Keratinocyte (primary cell): ENCODE measurements at regions not wholly inside any gene's neighbourhood (a gene's known extent, or its start where the extent isn't known, plus 50 kb on each side); places are given as distances from the start of the nearest gene placed in this dataset.

ENCODE experiments used
- DNase-seq: peaks from one replicate; pipeline ENCODE4 v3.0.0-alpha.2; 2011; ENCODE audit warnings: low read depth, missing footprints, low spot score
- FAIRE-seq: peaks from 2 replicates; lab custom pipeline; 2011; peaks lifted over from hg19 to GRCh38; lab: Jason Lieb, UNC
- H2AFZ ChIP-seq: 2 replicates; pipeline ENCODE4 v1.6.0; 2012; ENCODE audit warnings: low read length, control low read depth, inconsistent platforms; ENCODE audit not compliant: control insufficient read depth
- H3K27ac ChIP-seq: 2 replicates; pipeline ENCODE4 v1.5.1; 2011; ENCODE audit warnings: low read length; ENCODE audit not compliant: control insufficient read depth, insufficient read depth
- H3K27me3 ChIP-seq: 3 replicates; pipeline ENCODE4 v1.6.0; 2011; ENCODE audit warnings: low read length; ENCODE audit not compliant: control insufficient read depth, insufficient read depth; ENCODE audit errors: extremely low read depth
- H3K36me3 ChIP-seq, 2 experiments: 2 replicates in 1 of 2; 3 replicates in 1 of 2; pipeline ENCODE4 v1.5.1; 2011; ENCODE audit warnings: low read length in 2 of 2, mild to moderate bottlenecking in 1 of 2; ENCODE audit not compliant: control insufficient read depth in 2 of 2, insufficient read depth in 2 of 2; ENCODE audit errors: extremely low read depth in 1 of 2
- H3K4me1 ChIP-seq: 3 replicates; pipeline ENCODE4 v1.5.1; 2011; ENCODE audit warnings: low read length; ENCODE audit not compliant: control insufficient read depth, insufficient read depth; ENCODE audit errors: extremely low read depth
- H3K4me2 ChIP-seq: 3 replicates; pipeline ENCODE4 v1.6.0; 2011; ENCODE audit warnings: low read depth, low read length; ENCODE audit not compliant: control insufficient read depth, insufficient read depth; ENCODE audit errors: extremely low read depth
- H3K4me3 ChIP-seq, 3 experiments: fragments of 200-600 bp in 1 of 3; sonication (generic) in 1 of 3; 2 replicates in 2 of 3; 3 replicates in 1 of 3; pipeline ENCODE4 v1.5.1; 2011 to 2016; ENCODE audit warnings: low read length in 3 of 3, mild to moderate bottlenecking in 3 of 3, control low read depth in 2 of 3, inconsistent platforms in 1 of 3, low read depth in 1 of 3, mixed read lengths in 1 of 3, mixed run types in 1 of 3, moderate library complexity in 1 of 3; ENCODE audit not compliant: control insufficient read depth in 2 of 3, insufficient read depth in 2 of 3; ENCODE audit errors: extremely low read depth in 1 of 3
- H3K79me2 ChIP-seq: 2 replicates; pipeline ENCODE4 v1.6.0; 2012; ENCODE audit warnings: low read length; ENCODE audit not compliant: control insufficient read depth, insufficient read depth
- H3K9ac ChIP-seq: 3 replicates; pipeline ENCODE4 v1.6.0; 2011; ENCODE audit warnings: low read length; ENCODE audit not compliant: control insufficient read depth, insufficient read depth; ENCODE audit errors: extremely low read depth
- H3K9me1 ChIP-seq: 3 replicates; pipeline ENCODE4 v1.6.0; 2011; ENCODE audit warnings: low read length; ENCODE audit not compliant: control insufficient read depth, insufficient read depth; ENCODE audit errors: extremely low read depth
- H3K9me3 ChIP-seq: 2 replicates; pipeline ENCODE4 v1.5.1; 2012; ENCODE audit warnings: low read depth, low read length; ENCODE audit not compliant: control insufficient read depth
- H4K20me1 ChIP-seq: 3 replicates; pipeline ENCODE4 v1.6.0; 2011; ENCODE audit warnings: low read length; ENCODE audit not compliant: control insufficient read depth, insufficient read depth; ENCODE audit errors: extremely low read depth
- CTCF ChIP-seq, 3 experiments: IDR thresholded peaks in 1 of 3; conservative IDR thresholded peaks in 1 of 3; optimal IDR thresholded peaks in 1 of 3; 2 replicates in 2 of 3; 3 replicates in 1 of 3; pipeline versions ENCODE3 to v1.5.1; 2011; ENCODE audit warnings: low read length in 3 of 3, mild to moderate bottlenecking in 3 of 3, moderate library complexity in 2 of 3, control low read depth in 1 of 3, inconsistent platforms in 1 of 3; ENCODE audit not compliant: insufficient read depth in 2 of 3; ENCODE audit errors: extremely low read depth in 1 of 3
- EZH2 ChIP-seq: IDR thresholded peaks from one replicate; pipeline ENCODE4 v1.6.1; 2012; ENCODE audit warnings: inconsistent platforms, mild to moderate bottlenecking, low read length, moderate library complexity
- dilution Hi-C: fragments of 300-500 bp; cut with MboI; formaldehyde crosslinking; loops from one replicate; pipeline ENCODE4 v1.7.0; 2020; ENCODE audit warnings: low sequenced_read_pairs; ENCODE audit not compliant: extremely low pct_ligation_motif_present

GRCh38 chr15:77719450-77719849 is 86.7 kb upstream of the LINGO1 start:
- Histone ChIP-seq H3K4me1 (no peaks in the 10 kb centered on the region), H3K4me3 (no peak overlapping the region), H3K9me1 (no peaks in the 10 kb centered on the region), H3K9me3 (no peaks in the 10 kb centered on the region), H3K27me3 (peaks cover 25% of the 10 kb centered on the region), H3K79me2 (no peaks in the 10 kb centered on the region), H2AFZ (no peak overlapping the region), H3K4me2 (no peak overlapping the region), H3K36me3 (no peaks in the 10 kb centered on the region), H4K20me1 (no peaks in the 10 kb centered on the region), H3K27ac (no peak overlapping the region), H3K9ac (no peak overlapping the region)
- TF ChIP-seq CTCF (optimal IDR thresholded peaks at IDR 0.05 in 1 of 3, IDR thresholded peaks at IDR 0.05 in 1 of 3, conservative IDR thresholded peaks at IDR 0.05 in 1 of 3; ENCODE audit: extremely low read depth in 1 of 3, insufficient read depth in 2 of 3, low read length in 3 of 3) (no peak), EZH2 (no peak)
- FAIRE-seq (no peak), DNase-seq (no peak)
- dilution Hi-C loops, result no loop called here

- no peak for TF ChIP-seq CTCF (optimal IDR thresholded peaks at IDR 0.05 in 1 of 3, IDR thresholded peaks at IDR 0.05 in 1 of 3, conservative IDR thresholded peaks at IDR 0.05 in 1 of 3; ENCODE audit: extremely low read depth in 1 of 3, insufficient read depth in 2 of 3, low read length in 3 of 3)
- TF ChIP-seq EZH2, result no peak
- no peaks in the 10 kb centered on the region for H3K4me1 ChIP-seq
- no peaks in the 10 kb centered on the region for H4K20me1 ChIP-seq
- DNase-seq (no peak), FAIRE-seq (no peak)
- H3K4me3 ChIP-seq, result no peak overlapping the region
- H3K79me2 ChIP-seq, result no peaks in the 10 kb centered on the region
- H3K36me3 ChIP-seq, result no peaks in the 10 kb centered on the region
- no peak overlapping the region for H3K9ac ChIP-seq
- H3K27me3 ChIP-seq, result peaks cover 25% of the 10 kb centered on the region
- no peaks in the 10 kb centered on the region for H3K9me3 ChIP-seq
- H3K27ac ChIP-seq, result no peak overlapping the region
- no peaks in the 10 kb centered on the region for H3K9me1 ChIP-seq
- H2AFZ ChIP-seq, result no peak overlapping the region
- dilution Hi-C loops, result no loop called here
- H3K4me2 ChIP-seq, result no peak overlapping the region
Observed at GRCh38 chr15:77717333-77717990, 84.8 kb upstream of the LINGO1 start.
